GM21423 (cell line): ENCODE measurements at regions not wholly inside any gene's neighbourhood (a gene's known extent, or its start where the extent isn't known, plus 50 kb on each side); places are given as distances from the start of the nearest gene placed in this dataset.

Source experiments
- ATAC-seq: cut with Tn5 transposase; IDR thresholded peaks from one replicate; pipeline ENCODE4 v1.9.1; 2021; ENCODE audit warnings: mild to moderate bottlenecking, moderate library complexity; ENCODE audit not compliant: unreplicated experiment

DNA sequence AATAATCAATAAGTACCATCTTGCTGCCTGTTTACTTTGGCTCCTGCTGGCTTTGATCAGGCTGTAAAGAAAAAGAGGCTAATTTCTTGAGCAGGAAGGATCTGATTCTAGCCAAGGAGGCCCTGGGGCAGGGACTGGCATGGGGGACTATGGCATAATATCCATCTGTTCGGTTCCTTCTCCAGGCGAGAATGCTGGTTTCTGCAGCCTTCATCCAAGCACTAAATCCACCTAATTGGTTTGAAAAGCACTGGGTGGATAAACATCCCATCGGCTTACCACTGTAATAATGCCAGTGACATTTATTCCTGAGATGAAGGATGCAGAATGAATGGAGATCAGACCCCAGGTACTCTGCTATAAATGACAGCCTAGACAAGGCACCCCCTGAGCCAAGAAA, 180.0 kb upstream of the ASIC2 start:
- ATAC-seq = no peak

DNA sequence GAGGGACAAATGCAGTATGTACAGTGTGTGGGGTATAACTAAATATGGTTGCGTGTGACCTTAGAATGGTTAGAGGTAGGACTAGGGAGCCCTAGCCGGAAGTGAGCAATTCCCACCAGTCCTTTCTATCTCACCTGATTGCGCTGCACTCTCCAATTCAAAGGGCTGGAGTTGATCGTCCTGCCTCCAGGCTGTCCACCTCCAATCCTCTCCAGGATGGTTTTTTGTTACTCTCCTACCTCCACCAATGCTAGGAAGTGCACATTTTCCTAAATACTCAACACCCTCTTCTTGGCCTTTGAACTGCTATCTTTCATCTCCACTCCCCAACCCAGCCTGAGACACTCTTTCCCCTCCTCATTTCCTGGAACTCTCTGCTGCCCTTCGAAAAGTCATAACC, 181.7 kb upstream of the ASIC2 start:
- ATAC-seq = no peak

- ATAC-seq = no peak
Observed at GRCh38 chr17:33475594-33475993, 182.5 kb upstream of the ASIC2 start.

- no peak for ATAC-seq
Observed at GRCh38 chr17:33481652-33482051, 188.6 kb upstream of the ASIC2 start.

- ATAC-seq = no peak
Observed at GRCh38 chr17:33482636-33483035, 189.5 kb upstream of the ASIC2 start.

- no peak for ATAC-seq
Observed at GRCh38 chr17:33484559-33484958, 191.5 kb upstream of the ASIC2 start.

DNA sequence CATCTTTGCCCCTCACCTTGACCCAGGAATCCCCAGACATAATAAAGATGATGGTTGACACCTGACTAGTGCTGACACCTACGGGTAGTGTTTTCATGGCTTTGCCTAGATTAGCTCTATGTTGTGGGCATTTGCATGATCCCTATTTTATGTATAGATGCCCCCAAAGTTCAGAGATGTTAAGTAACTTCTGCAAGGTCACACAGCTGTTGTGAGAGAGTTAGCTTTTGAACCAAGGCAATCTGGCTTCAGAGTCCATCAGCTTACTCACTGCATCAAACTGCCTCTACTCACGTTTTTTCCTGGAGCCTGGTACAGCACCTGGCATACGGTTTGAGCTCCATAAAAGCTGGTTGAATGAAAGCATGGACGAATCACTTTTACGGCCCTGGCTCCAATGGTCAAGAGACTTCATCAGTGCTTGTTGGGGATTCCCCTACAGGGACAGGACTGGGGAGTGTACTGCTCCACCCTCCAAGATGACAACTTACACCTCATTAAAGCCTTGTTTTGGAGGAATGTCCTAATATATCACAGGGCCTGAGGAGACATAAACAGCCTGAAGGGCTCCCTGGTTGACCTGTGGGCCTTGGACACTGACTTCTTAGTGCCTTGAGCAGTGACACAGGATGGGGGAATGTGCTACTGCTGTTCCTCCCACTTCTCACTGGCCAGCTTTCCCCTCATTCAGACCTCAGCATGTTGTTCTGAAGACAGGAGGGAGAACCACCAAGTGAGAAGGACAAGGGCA, 193.2 kb upstream of the ASIC2 start:
- ATAC-seq = no peak

GRCh38 chr17:33487187-33487879, 194.2 kb upstream of the ASIC2 start:
- ATAC-seq = no peak

- no peak for ATAC-seq
Observed at GRCh38 chr17:33491871-33492481, 198.9 kb upstream of the ASIC2 start.

DNA sequence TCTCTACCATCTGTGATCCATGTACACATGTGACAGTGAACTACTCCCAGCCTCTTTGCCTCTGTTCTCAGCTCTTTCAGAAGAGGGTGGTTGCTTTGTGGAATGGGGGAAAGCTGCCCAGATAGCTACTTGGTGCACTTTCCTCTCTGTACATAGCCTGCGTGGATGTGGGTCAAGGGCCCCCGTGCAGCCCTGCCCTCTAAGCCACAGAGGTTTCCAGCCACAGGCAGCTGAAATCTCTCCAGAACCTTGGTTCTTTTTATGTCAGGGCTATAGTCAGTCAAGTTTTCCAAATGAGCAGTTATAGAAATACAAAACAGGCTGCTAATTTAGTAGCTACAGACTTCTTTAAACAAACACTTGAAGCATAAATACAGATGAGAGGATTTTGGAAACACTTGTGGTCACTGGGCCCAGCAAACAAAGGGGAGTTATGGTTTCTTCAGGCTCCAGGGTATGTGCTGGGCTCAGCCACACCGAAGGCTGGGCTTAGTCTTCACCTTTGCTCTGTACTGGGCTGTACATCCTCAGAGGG, 199.7 kb upstream of the ASIC2 start:
- no peak for ATAC-seq

GRCh38 chr17:33493566-33493965, 200.5 kb upstream of the ASIC2 start:
- no peak for ATAC-seq

GRCh38 chr17:33494151-33494550, 201.1 kb upstream of the ASIC2 start:
- ATAC-seq = no peak

DNA sequence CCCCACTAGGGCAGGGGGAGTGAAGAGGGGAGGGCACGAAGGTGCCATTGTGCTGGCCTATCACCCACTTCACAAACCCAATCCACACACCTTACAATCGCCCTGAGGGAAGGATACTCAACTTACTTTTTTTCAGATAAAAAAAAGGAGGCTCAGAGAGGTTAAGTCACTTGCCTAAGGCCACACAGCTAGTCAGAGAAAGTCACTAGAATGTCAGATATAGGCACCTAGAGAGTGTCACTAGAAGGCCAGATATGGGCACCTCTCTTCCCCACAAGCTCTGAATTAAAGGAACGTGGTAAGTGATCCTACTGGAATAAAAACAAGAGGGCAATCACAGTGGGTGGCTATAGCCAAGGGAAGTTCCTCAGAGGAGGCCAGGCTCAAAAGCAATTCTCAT, 204.5 kb upstream of the ASIC2 start:
- no peak for ATAC-seq

DNA sequence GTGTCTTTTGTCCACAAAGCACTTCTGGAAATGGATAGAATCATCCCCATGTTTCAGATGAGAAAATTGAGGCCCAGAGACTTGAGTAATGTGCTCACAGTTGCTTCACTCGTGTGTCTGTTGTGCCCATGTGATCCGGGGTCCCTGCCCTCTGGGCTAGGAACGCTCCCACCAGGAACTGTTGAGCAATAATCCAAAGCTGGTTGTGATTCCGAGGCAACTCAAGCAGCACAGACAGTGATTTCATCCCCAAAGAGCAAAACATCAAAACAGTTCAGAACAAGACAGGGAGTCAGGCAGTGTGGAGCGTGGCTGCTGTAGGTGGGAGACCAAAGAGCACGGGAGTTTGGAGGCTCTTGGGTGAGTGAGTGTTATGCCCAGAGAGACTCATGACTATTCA, 205.0 kb upstream of the ASIC2 start:
- no peak for ATAC-seq

DNA sequence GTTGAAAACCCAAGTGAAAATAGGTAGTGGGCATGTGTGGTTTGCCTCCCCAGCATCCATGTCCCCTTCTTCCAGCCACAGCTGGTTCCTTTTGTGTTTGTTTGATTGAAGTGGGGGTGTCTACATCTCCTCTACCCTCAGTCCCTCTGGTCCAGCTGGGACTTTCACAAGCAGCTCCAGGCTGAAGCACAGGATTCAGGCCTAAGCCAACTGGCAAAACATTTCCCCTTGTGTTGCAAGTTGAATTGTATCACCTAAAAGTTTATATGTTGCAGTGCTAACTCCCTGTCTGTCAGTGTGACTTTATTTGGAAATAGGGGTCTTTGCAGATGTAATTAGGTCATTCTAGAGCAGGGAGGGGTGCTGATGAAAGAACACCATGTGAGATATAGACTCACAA, 205.9 kb upstream of the ASIC2 start:
- ATAC-seq = no peak

DNA sequence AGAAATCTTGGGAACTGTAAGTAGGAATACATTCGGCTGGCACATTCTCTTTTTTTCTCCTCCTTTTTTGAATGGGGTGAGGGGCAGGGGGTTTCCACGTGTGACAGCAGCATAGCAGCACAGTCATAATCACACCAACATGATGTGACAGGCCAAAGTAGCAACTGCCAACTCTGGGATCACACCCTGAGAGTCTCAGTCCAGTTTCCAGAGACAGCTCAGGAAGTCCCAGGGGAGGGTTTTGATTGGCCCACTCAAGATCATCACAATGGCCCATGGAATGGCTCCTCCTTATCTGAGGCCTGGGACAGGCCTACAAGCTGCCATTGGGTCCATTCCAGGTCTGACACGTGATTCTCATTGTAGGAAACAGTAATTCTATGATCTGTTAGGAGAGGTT, 207.1 kb upstream of the ASIC2 start:
- ATAC-seq = no peak

DNA sequence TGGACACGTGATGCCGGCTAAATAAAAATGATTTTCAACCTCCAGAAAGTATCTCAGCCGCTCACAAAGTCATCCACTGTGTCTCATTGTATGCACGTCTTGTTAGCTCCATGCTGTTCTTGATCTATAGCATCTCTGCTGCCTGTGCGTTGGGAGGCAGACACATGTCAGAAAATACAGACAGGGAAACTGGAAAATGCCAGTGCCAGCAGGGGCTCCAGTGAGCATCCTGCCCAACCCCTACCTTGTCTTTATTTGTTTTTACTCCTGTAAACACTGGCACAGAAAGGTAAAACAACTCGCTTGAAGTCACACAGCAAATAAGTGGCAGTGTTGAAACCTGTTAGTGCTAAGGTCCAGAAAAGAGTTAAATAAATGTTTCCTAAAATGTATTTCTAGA, 208.1 kb upstream of the ASIC2 start:
- no peak for ATAC-seq

GRCh38 chr17:33504571-33504970, 211.5 kb upstream of the ASIC2 start:
- ATAC-seq = no peak

DNA sequence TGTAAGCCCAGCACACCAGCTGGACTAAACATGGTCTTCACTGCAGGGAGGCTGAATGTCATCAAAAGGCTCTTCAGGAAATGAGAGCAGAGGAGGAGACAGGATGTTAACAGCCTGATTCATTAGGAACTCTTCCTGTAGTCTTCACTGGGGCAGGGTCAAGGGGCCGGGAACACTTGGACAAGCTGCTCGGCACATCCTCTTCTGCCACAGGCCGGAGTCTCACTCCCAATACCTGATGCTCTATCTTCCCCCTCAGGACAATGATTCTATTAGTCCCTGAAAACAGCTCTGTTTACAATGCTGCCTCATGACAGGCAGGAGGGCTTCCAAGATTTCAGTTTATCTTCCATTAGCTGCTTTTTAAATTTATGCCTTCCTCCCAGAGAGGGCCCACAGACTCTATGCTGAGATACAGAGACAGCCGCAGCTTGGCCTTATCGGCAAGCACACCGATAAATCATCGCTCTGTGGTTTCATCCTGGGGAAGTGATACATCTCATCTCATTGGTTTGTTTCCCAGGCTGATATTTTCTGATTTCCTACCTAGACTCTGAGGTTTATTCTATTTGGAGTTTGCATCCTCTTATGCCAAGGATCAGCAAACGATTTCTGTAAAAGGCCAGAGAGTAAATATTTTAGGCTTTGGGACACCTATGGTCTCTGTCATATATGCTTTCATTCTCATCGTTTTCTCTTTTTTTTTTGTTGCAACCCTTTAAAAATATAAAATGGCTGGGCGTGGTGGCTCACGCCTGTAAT, 214.0 kb upstream of the ASIC2 start:
- no peak for ATAC-seq

GRCh38 chr17:33508215-33508614, 215.1 kb upstream of the ASIC2 start:
- ATAC-seq = no peak

- ATAC-seq = no peak
Observed at GRCh38 chr17:33509331-33509730, 216.2 kb upstream of the ASIC2 start.
